C4-2B (cell line): ENCODE measurements at regions not wholly inside any gene's neighbourhood (a gene's known extent, or its start where the extent isn't known, plus 50 kb on each side); places are given as distances from the start of the nearest gene placed in this dataset.

ENCODE experiments used
- H3K27ac ChIP-seq: fragments of 450-650 bp; 2 replicates; pipeline ENCODE4 v1.5.1; 2017
- CTCF ChIP-seq: fragments of 450-650 bp; conservative IDR thresholded peaks from 2 replicates; pipeline ENCODE4 v1.5.1; 2017; ENCODE audit warnings: mild to moderate bottlenecking
- ZFX ChIP-seq: fragments of 450-650 bp; IDR thresholded peaks from 2 replicates; pipeline ENCODE4 v1.6.1; 2017

GRCh38 chr3:135495891-135496290 lies 469.6 kb upstream of the PPP2R3A start:
- TF ChIP-seq CTCF, result no peak
- no peak for TF ChIP-seq ZFX
- no peak overlapping the region for H3K27ac ChIP-seq

GRCh38 chr3:135497979-135498378 lies 467.5 kb upstream of the PPP2R3A start:
- no peak for TF ChIP-seq CTCF
- H3K27ac ChIP-seq, result no peak overlapping the region

- TF ChIP-seq ZFX, result no peak
- TF ChIP-seq CTCF, result no peak
- H3K27ac ChIP-seq, result no peak overlapping the region
These were observed 466.1 kb upstream of the PPP2R3A start for GRCh38 chr3:135499426-135499825.

- no peak overlapping the region for H3K27ac ChIP-seq
- no peak for TF ChIP-seq CTCF
- no peak for TF ChIP-seq ZFX
These were observed 465.5 kb upstream of the PPP2R3A start for GRCh38 chr3:135500034-135500433.

- TF ChIP-seq ZFX, result no peak
- no peak for TF ChIP-seq CTCF
- no peak overlapping the region for H3K27ac ChIP-seq
These were observed 462.3 kb upstream of the PPP2R3A start for GRCh38 chr3:135503065-135503759.

- H3K27ac ChIP-seq, result no peak overlapping the region
- TF ChIP-seq CTCF (peak; percentile 90), ZFX (no peak)
These were observed 461.5 kb upstream of the PPP2R3A start for GRCh38 chr3:135503760-135504686.
